Tongue (tissue), 1 donor: ENCODE measurements at regions not wholly inside any gene's neighbourhood (a gene's known extent, or its start where the extent isn't known, plus 50 kb on each side); places are given as distances from the start of the nearest gene placed in this dataset.

Experiments
- DNase-seq: peaks from one replicate; pipeline ENCODE4 v3.0.0-alpha.2; 2015

DNA sequence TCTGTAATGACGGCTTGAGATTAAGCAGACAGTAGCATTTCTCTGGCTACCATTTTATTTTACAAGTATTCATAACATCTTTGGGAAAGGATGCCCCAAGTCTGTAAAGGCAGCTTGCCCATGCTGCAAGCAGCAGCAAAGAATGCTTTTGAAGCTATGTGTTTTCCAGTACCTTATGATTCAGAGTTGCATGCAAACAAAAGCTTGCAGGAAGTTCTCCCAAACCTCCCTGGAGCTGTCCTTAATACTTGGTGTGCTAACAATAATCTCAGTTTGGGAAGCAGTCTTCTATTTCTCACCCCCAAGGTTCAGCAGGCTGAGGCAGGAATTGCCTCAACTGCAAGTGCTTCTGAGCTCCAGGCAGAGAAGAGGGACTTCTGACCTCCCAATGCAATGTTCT lies 60.8 kb downstream of the CCNA1 start:
- DNase-seq: no peak

DNA sequence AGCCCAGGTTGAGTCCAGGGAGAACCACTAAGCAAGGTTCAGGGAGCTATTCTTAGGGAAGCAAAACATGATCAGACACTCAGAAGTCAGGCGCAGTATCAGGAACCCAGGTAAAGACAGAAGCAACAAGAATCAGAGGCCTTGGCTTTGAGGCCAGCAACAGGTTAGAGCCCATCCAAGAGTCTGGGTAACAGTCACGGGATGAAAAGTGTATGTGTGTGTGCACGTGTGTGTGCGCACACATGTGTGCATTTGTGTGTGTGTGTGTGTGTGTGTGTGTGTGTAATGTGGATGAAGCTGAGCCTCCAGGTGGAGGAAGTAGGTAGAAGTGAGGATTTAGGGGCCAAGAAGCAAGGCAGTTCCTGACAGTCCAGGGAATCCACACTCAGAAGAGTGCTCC lies 63.1 kb downstream of the CCNA1 start:
- DNase-seq: no peak

DNA sequence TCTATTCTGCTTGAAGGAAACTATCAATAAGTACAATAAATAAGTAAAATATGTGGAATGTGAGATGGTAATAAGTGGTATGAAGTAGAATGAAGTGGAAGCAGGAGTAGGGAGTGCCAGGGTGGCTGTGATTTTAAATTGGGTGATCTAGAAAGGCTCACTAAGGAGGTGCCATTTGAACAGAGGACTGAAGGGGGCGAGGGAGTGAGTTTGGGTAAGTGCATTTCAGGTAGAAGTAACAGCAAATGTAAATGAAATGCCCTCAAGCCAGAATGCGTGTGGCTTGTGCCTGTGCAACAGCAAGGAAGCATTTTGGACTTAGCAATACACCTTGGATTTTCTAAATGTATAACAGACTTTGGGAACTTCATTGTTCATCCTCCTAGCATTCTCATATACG lies 77.1 kb downstream of the CCNA1 start:
- DNase-seq: no peak

DNA sequence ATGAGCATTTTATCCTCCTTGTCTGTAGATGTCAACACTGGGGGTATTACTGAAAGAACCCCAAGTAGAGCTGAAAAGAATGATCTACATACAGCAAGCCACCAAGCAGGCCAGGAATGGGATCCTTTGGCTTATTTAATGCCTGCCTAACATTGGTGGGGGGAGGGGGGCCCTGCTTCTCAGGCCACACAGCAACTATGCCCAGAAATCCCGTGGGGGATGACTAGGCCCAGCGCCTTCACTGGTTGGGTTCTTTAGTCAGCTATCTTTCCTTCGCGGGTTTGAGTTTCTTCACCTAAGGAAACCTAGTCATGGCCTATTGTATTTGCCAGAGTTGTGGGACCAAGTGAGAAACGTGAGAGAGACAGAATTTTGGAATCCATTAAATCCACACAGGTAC lies 80.5 kb downstream of the CCNA1 start:
- no peak for DNase-seq

DNA sequence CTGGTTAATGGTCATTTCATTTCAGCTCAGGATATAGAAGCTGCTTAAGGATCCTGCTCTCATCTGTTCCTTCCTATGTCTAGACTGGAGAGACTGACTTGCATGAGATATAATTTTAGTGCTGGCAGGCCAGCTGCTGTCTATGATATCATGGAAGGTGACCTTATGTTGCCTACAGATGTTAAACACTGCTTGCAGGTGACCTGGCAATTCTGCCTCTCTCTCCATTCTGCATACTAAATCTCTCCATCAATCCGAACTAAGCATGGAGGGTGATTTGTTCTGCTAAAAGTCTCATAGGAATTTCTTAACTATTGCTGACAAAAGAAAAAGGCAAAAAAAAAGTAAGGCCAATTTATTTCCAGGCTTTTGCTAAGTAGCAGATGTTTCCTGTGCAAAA lies 81.0 kb downstream of the CCNA1 start:
- peak; percentile 19 for DNase-seq

DNA sequence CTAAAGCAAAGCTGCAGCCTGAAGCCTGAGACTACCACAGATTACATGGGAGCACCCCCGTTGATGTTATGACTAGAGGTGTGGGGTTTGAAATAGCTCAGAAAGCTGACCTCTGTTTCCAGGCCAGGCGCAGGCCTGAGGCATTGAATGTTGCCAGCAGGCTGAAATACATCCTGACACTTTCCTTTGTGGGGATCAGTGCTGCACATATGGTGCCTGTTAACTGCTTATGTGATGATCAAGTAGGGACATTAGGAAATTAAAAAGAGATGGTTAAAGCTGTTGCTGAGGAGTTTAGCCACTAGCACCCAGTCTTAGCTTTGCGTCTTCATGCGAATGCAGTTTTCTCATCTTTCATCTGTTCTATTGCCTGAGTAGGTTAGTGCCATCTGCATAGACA lies 83.2 kb downstream of the CCNA1 start:
- DNase-seq: no peak

DNA sequence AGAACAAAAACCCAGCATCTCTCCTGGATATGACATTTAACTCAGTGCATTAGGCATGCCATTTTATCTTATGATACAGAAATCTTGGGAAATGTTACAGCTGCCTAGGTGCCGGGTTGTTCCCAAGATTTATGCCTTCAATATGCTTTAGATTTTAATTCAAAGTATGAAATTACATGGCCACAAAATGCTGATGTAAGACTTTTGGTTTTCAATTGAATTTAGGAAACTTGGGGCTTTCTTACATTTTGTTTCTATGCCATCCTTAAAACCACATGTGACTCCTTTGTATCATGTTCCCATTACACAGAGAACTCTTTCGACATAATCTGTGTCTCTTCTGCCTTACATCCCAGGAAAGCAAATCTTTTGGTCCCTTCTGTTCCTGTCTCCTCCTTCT lies 83.9 kb downstream of the CCNA1 start:
- no peak for DNase-seq

DNA sequence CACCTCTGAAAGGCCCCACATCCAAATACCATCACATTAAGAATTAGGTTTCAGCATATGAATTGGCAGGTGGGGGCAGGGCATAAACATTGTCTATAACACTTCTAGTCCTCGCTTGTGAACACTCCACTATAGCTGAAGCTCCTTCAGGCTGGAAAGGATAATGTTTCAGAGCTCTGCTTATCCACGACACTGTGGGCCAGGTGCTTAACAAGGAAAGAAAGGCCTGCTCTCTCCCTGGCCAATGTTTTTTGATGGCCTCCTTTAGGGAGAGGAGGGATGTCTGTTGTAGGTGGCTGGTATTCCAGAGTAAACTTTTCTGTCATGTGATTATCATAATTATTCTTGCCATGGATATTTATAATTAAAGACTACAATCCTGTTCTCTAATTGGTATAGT lies 86.4 kb downstream of the CCNA1 start:
- no peak for DNase-seq

DNA sequence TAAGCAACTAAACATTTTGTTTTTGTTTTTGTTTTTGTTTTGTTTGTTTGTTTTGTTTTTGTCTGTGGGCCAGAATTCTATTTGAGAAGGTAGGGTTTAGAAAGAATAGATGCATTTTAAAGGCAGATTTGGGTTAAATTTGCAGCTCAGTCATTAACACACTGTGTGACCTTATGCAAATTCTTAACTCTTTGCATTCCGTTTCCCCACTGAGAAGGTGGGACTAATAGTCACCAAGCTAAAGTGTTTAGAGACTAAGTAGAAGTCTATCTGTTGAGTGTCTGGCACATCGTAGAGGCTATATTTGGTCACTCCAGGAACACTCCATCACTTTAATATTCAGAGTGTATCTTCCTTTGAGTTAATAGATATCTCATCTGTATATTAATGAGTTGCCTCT lies 87.1 kb downstream of the CCNA1 start:
- no peak for DNase-seq

DNA sequence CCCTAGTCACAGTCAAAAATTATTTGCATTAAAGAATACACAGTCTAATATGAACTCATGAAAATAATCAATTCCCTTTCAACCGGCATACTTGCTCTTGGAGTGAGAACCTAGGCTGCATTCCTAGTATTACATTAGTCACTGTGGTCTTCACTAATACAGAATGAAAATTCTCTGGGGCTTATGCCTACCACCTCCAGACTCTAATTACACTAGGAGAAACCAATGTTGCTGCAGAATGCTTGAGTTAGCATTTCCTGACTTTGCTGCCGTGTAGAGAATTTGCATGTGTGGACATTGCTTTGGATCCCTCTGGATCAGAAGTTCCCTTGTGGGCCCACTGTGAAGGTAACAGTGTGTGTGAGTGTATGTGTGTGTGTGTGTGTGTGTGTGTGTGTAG lies 87.8 kb downstream of the CCNA1 start:
- DNase-seq: no peak

DNA sequence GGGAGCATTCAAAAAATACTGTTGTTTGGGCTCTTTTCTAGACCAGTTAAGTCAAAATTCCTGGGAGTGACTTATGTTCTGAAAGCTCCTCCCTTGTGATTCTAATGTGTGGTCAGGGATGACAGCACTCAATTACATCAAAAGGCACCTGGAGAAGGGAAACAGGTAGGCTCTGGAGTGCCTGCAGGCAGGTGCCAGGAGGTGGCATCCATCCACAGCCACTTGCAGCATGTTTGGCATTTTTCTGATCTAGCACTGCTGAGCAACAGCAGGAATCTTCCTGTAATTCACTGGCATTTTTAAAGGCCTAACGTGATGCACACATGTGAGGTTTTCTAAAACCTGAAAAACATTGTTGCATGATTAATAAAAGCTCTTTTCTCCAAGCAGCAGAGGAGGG lies 94.6 kb downstream of the CCNA1 start:
- DNase-seq: no peak

DNA sequence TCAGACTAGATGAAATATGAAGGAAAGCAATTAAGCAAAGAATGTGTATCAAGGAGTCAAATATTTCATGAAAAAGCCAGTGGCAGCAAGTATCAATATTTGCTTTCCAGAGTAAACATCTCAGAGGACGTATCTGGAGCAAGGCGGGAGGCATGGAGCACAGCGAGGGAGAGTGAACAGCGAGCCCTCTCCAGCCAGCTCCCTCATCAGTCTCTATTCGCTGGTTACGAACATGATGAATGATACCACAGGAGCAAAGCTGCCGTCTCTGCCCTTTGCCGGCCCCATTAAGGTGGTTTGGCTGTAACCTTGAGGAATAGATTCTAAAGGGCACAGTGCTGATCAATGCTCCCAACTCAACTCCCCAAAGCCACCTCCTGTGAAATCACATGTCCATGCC lies 95.8 kb downstream of the CCNA1 start:
- DNase-seq: no peak

DNA sequence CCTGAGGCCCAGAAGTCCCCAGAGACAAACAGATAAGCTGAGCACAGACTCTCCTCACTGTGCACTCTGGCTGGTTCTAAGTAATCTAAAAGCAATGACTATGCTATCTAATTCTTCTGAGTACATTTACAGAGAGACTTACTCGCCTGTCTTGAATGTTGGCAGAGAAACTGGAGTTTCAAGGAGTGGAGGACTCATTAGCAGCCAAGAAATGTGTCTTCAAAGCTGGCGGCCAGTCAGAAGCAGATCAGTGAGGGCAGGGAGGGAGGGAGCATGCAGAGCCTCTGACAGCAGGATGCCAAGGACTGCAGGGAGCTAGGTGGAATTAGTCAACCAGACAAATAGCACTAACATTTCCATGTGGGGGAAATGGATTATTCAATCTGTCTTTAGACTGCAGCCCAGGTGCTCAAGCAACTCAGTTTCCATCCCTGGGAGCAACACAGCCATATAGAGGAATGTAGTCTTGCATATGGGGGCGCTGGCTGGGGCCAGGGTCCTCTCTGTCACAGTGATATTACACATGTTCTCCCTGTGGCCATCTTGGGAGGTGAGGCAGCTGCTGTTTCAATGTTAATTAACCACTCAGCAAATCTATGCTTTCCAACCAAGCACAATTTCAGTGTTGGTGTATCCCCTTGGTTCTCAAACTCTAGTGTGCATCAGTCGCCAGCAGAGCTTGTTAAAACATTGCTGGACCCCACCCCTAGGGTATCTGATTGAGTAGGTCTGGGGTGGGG lies 97.9 kb downstream of the CCNA1 start:
- peak; percentile 41 for DNase-seq

DNA sequence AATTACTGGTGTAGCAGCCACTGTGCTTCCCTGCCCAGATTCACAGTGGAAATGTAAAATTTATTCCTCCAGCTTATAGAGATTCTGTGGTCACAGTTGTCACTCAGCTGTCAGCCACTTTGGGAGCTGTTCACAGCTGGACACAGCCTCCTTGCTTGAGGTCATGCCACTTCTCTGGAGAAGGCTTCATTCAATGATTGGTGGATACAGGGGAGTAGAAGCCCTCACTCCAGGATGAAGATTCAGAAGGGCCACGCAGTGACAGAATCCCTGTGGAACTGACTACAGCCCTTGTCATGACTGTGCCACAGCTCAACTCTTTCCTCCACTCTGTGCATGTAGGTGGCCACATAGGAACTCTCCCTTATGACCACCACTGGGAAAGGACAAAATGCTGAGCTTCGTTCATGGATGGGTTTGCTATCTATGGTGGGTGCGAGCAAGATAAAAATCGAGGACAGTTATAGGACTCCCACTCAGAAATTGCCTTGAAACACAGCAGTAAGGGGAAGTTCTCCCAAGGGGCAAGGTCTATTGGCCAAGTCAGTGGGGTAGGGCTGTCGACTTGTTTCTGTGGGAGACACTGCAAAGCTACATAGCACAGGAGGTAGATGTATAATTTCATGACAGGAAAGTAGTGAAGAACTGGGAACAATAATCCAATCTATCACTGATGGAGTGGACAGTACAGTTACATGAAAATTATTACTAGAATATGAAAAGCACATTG lies 98.7 kb downstream of the CCNA1 start:
- no peak for DNase-seq

DNA sequence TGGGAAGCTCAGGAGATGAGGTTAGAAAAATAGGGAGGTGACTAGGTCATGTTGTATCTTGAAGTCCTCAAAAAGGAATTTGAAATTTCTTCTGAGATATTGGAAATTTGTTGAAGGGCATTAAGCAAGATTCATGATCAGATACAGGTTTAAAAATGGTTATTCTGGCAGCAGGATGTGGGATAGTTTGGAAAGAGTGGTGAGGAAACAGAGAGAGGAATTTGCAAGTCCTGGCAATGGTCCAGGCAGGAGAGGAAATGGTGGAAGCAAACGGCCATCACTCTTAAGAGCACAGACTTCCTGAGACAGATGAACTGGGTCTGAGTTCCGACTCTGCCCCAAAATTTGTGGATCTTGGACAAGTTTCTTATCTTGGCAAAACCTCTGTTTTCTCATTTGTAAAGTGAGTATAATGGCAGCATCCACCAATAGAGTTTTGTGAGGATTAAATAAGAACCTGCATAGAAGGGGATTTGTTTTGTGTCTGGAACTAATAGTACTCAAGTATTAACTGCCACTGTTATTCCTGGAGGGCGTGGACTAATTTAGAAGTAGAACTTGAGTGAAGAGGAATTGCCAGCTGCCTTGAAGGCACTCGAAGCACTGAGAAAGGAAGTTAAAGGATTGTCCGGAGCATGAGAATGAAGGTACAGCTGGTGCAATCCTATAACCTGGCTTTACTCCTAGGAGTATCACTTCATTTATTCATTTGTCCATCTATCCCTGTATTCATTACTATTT lies 99.6 kb downstream of the CCNA1 start:
- DNase-seq: peak; percentile 16

DNA sequence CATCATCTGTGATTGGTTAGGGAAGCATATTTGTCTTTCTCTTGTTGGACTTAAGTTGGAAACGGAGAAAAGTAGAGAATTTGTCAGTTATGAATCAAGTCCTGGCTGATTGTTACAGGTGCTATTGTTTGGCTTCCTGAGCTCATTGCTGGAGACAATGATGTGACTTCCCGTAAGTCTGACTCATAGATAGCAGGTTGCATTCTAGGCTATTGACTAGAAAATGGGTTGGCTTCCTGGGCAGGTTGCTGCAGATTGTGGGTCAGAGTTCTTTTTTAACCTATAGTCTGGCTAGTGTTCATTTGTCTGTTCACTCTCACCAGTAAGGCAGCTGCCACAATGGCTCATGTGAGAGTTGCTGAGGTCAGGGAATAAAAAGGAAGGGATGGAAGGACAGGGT lies 101.5 kb downstream of the CCNA1 start:
- DNase-seq: no peak

DNA sequence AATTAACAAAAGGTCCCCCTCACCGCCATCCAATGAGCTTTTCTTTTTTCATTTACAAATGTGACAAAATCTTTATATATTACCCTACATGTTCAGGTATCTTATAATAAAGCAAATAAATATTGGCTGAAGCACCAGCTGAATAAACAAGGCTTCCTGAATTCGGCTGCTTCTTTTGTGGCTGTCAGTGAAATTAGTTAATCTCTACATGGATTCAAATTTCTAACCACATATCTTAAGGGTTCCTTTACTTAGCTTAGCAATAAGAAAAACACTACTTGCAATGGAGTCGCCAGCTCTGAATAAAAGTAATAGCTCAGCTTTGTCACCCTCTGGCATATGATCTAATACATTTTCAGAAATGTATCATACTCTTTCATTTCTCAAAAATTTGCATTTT lies 104.3 kb downstream of the CCNA1 start:
- DNase-seq: no peak

DNA sequence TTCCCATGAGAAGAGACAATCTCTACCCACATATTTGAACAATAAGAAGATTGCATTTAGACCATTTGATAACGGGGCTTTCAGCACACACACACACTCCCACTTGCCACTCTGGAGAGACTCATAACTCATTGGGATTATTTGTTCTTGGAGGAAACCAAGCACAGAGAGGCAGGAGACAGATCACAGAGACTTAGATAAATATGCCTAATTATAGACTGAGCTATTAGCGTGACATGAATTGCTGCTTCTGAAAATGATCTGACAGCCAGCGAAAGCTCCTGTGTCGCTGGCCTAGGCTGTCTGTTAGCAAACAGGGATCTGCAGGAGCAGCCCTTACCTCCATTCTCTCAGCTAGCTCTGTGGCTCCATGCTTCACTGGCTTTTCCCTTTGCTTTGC lies 111.4 kb downstream of the CCNA1 start:
- no peak for DNase-seq

DNA sequence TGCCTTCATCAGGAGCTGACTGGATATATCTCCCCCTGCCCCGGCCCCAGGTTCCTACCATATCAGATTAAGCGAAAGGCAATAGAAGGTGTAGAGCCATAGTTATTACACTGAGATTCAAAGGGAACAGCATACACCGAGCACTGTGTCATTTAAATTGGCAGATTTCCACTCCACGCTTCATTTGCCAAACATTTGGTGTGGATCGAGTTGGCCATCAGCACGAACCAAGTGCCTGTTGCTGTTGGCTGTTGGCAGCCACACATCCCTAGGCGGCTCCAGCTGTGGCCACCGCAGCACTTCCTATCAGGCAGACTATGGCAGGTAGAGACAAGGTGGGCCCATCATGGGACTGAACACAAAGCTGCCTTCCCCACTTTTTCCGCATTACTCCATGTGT lies 115.8 kb downstream of the CCNA1 start:
- DNase-seq: peak; percentile 67

DNA sequence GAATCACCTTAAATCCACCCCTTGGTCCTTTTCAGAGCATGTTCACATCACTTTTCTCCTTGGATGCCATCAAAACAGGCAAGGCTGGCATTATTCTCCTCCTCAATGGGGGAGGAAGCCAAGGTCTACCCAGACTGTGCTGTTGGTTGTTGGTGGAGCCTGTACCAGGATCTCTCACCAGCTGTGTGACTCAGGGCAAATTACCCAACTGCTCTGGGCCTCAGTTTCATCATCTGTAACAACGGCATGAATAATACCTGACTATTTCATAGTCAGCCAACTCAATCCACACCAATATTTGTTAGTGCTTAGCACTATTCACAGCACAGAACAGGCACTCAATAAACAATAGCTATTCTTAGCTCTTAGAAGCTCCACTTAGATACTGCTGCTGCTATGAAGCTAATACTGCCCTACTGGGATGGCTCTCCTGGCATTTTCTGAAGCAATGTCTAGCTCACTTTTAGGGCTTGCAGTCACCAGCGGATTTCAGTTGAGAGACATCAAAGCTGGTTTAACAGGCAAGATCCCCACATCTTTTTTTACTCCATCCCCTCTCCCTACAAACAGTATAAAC lies 116.9 kb downstream of the CCNA1 start:
- DNase-seq: no peak

DNA sequence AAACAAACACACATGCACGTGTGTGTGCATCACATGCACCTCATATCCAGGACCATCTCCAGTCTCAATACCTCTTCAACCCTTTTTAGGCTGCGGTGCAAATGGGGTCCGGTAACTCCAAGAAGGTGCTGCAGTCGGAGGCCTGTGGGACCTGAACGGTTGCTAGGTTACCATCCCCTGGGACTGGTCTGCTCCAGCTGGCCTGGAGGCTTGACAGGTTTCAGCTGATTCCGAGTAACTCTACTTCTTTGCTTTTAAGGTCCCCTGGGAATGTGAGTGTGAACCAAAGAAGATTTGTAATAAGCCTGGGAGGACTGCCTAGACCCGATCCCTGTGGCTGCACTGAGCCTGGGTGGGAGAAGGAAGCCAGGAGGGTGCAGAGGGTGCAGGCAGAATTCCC lies 117.5 kb downstream of the CCNA1 start:
- peak; percentile 43 for DNase-seq

DNA sequence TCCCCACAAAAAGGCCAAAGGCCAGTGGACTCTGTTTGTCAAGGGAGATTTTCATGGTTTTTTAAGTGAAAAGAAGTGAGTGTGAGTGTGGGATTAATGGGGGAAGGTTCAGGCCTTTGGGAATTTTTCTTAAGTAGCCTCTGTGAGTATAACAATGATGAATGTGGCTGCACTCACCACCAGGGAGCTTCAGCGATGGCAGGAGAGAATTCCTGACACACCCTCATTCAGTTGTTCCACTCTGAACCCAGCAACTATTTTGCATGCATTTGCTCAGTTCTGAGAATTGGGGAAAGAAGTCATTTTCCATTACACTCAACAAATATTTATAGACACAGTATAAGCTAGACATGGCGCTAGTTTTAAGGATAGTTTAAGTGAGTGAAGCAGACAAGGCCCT lies 117.9 kb downstream of the CCNA1 start:
- DNase-seq: no peak

DNA sequence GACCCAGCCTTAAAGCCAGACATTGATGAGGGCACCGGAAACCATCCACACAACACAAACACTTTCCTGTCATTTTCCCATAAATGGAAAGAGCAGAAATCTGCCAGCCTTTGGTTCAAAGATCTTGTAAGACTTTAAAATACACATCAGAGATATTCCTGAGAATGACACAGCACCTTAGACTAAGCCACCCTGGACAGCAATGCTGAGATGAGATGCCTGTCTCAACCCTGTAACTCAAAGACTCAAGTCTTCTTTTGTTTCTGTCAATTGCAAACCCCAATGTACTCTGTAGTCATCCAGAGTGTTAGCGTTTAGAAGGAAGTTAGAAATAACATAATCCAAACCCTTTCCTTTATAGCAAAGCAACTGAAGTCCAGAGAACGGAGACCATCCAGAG lies 119.2 kb downstream of the CCNA1 start:
- DNase-seq: no peak
